ENCODE measurements at regions not wholly inside any gene's neighbourhood (a gene's known extent, or its start where the extent isn't known, plus 50 kb on each side); places are given as distances from the start of the nearest gene placed in this dataset.

DNA sequence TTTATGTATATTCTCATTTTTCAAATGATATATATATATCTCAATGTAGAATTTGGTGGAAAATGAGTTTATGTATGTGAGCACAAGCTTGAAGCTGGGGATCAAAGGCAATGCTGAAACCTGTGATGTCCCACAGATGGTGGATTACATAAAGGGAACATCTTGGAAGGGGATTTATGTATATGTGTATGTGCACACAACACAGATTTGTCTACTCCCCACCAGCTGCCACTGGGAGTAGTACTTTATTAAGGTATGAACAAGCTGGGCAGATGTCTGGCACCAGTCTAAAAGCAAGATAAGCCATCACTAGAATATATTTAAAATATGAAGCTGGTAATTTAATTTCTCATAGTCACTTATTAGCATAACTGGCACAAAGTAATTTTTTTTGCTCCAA lies 895.6 kb downstream of the SLC6A15 start:
- TF ChIP-seq, protein P1, sequence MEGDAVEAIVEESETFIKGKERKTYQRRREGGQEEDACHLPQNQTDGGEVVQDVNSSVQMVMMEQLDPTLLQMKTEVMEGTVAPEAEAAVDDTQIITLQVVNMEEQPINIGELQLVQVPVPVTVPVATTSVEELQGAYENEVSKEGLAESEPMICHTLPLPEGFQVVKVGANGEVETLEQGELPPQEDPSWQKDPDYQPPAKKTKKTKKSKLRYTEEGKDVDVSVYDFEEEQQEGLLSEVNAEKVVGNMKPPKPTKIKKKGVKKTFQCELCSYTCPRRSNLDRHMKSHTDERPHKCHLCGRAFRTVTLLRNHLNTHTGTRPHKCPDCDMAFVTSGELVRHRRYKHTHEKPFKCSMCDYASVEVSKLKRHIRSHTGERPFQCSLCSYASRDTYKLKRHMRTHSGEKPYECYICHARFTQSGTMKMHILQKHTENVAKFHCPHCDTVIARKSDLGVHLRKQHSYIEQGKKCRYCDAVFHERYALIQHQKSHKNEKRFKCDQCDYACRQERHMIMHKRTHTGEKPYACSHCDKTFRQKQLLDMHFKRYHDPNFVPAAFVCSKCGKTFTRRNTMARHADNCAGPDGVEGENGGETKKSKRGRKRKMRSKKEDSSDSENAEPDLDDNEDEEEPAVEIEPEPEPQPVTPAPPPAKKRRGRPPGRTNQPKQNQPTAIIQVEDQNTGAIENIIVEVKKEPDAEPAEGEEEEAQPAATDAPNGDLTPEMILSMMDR (conservative IDR thresholded peaks at IDR 0.05): no peak
- no peak for TF ChIP-seq ZFX (IDR thresholded peaks at IDR 0.05)
- no peak overlapping the region for H3K27ac ChIP-seq

DNA sequence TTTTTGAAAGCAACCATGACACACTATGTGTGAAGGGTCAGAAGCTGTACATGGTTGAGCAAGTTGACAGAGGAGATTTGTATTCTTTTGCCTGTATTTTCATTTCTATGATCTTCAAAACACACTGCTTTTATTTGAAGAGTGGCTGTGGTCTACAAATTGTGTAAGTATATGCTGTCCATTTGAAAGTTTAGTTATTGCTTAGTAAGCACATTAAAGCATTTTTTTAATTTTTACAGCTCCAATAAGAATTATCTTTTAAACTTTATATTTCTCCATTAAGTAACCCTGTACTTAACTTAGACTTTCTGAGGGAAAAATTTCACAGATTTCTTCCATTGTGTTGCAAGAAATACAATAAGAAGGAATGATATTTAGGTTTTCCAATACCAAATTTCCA lies 915.2 kb downstream of the SLC6A15 start:
- TF ChIP-seq ZFX (IDR thresholded peaks at IDR 0.05): no peak
- TF ChIP-seq, protein P1 (conservative IDR thresholded peaks at IDR 0.05): no peak
- H3K27ac ChIP-seq: no peak overlapping the region

DNA sequence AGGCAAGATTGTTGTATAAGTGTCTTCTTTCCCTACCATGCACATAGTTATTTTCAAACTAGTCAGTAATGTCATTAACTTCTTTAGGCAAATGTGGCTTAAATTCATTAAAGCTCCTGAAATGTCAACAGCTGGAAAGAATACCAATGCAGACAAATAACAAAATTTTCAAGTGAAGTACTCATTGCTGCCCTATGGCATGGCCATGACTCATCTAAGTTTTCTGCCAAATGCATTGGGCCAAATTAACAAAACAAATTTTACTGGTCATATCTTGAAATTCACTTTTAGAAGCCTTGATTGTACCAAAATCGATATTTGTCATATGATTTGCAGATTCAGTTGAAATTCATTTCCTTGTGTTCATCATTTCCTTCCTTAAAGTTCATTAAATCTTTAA lies 915.9 kb downstream of the SLC6A15 start:
- no peak overlapping the region for H3K27ac ChIP-seq
- TF ChIP-seq ZFX (IDR thresholded peaks at IDR 0.05): no peak
- TF ChIP-seq, protein P1 (conservative IDR thresholded peaks at IDR 0.05): no peak

DNA sequence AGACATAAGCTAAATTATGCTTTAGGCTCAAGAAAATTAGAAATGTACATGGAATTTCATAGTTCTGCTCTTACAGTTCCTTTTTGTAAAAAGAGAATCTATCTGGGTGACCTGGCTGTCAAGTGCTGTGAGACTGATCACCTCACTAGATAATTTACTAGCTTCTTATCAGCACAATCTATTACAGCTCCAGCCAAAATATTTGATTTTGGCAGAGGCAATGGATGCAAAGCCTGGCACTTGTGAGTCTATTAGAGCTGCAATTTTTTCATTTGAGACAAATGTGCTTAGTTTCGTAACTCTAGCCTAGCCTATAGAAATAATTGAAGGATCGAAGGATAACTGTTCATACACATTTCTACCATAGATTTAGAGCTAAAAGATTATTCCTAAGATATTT lies 927.5 kb downstream of the SLC6A15 start:
- H3K27ac ChIP-seq: no peak overlapping the region
- TF ChIP-seq ZFX (IDR thresholded peaks at IDR 0.05): no peak
- TF ChIP-seq, protein P1 (conservative IDR thresholded peaks at IDR 0.05): no peak

DNA sequence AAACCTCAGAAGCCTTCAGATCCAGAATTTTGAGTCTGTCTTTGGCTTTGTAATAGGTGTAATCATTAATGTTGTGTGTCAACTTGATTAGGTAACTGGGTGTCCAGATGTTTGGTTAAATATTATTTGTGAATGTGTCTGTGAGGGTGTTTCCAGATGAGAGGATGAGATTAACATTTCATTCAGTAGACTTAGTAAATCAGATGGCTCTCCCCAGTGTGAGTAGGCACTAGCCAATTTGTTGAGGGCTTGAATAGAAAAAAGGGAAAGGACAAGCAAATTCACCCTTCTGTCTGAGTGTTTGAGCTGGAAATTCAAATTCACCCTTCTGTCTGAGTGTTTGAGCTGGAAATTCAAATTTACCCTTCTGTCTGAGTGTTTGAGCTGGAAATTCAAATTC lies 932.2 kb downstream of the SLC6A15 start:
- TF ChIP-seq, protein P1 (conservative IDR thresholded peaks at IDR 0.05): no peak
- no peak for TF ChIP-seq ZFX (IDR thresholded peaks at IDR 0.05)
- H3K27ac ChIP-seq: no peak overlapping the region

DNA sequence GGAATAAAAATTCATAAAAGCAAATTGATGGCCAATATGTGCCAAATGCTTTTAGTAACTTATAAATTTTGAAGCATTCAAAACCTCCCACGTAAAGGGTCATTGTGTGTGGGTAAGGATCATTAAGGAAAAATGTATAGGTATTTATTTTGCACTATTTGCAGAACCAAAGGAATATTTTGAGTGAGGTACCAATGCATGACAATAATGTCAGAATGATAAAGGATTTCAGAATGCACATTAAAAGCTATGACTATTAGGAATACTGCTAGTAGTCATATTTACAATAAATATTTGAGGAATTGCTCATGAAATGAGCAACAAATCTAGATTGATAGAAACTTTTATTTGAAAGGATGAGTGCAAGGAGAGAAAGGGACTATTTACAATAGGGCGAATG lies 932.8 kb downstream of the SLC6A15 start:
- no peak for TF ChIP-seq ZFX (IDR thresholded peaks at IDR 0.05)
- TF ChIP-seq, protein P1 (conservative IDR thresholded peaks at IDR 0.05): no peak
- no peak overlapping the region for H3K27ac ChIP-seq

- no peak overlapping the region for H3K27ac ChIP-seq
- TF ChIP-seq ZFX (IDR thresholded peaks at IDR 0.05): no peak
- TF ChIP-seq, protein P1 (conservative IDR thresholded peaks at IDR 0.05): no peak
Measured at GRCh38 chr12:83971781-83972180, 940.8 kb downstream of the SLC6A15 start.
